Endodermal cell (in vitro differentiated cells): ENCODE measurements at regions not wholly inside any gene's neighbourhood (a gene's known extent, or its start where the extent isn't known, plus 50 kb on each side); places are given as distances from the start of the nearest gene placed in this dataset.

Experiments
- DNase-seq: peaks from one replicate; pipeline ENCODE4 v3.0.0-alpha.2; 2017
- H3K27ac ChIP-seq: 2 replicates; pipeline ENCODE4 v1.5.1; 2013; ENCODE audit warnings: mild to moderate bottlenecking, low read depth, low read length, moderate library complexity
- H3K27me3 ChIP-seq: 2 replicates; pipeline ENCODE4 v1.6.1; 2013; ENCODE audit warnings: mild to moderate bottlenecking, low read length, moderate library complexity; ENCODE audit not compliant: insufficient read depth, control insufficient read depth, poor library complexity, severe bottlenecking
- H3K36me3 ChIP-seq: 2 replicates; pipeline ENCODE4 v1.7.0; 2013; ENCODE audit warnings: mild to moderate bottlenecking, low read length, moderate library complexity; ENCODE audit not compliant: control insufficient read depth, insufficient read depth
- H3K4me1 ChIP-seq: one replicate; pipeline ENCODE4 v1.7.0; 2013; ENCODE audit warnings: low read length; ENCODE audit not compliant: control insufficient read depth, insufficient read depth
- H3K4me3 ChIP-seq: 2 replicates; pipeline ENCODE4 v1.5.1; 2013; ENCODE audit warnings: mild to moderate bottlenecking, low read length, moderate library complexity
- H3K9ac ChIP-seq: 2 replicates; pipeline ENCODE4 v1.6.1; 2013; ENCODE audit warnings: mild to moderate bottlenecking, low read length, moderate library complexity; ENCODE audit not compliant: poor library complexity, severe bottlenecking; ENCODE audit errors: extremely low read depth
- H3K9me3 ChIP-seq: 2 replicates; pipeline ENCODE4 v1.6.1; 2013; ENCODE audit warnings: mild to moderate bottlenecking, low read length, moderate library complexity; ENCODE audit not compliant: control insufficient read depth
- H3K27ac Mint-ChIP-seq: 2 replicates; pipeline ENCODE4 v1.8.0; 2020; ENCODE audit warnings: mixed read lengths
- H3K27me3 Mint-ChIP-seq: 2 replicates; pipeline ENCODE4 v1.8.0; 2021; ENCODE audit warnings: mild to moderate bottlenecking, mixed read lengths; ENCODE audit not compliant: insufficient read depth
- H3K36me3 Mint-ChIP-seq: 2 replicates; pipeline ENCODE4 v1.8.0; 2020; ENCODE audit warnings: low read depth, mixed read lengths
- H3K4me1 Mint-ChIP-seq: 2 replicates; pipeline ENCODE4 v1.8.0; 2020; ENCODE audit warnings: mixed read lengths
- H3K4me3 Mint-ChIP-seq: 2 replicates; pipeline ENCODE4 v1.8.0; 2020; ENCODE audit warnings: mild to moderate bottlenecking, moderate library complexity, mixed read lengths
- H3K9me3 Mint-ChIP-seq: 2 replicates; pipeline ENCODE4 v1.8.0; 2020; ENCODE audit warnings: mild to moderate bottlenecking, mixed read lengths
- CTCF ChIP-seq: fragments of 200-600 bp; sonication (generic); conservative IDR thresholded peaks from 2 replicates; pipeline ENCODE4 v1.5.0; 2021; ENCODE audit warnings: antibody characterized with exemption, mild to moderate bottlenecking
- WGBS, 2 experiments: methylation state at CpG; one replicate each; pipeline versions ENCODE4 v1.1.5 to v1.1.7; 2013; ENCODE audit warnings: missing lambda C conversion rate in 2 of 2, mixed read lengths in 1 of 2; ENCODE audit not compliant: insufficient coverage in 1 of 2, insufficient read length in 1 of 2; 5-methylcytosine and 5-hydroxymethylcytosine counted together

GRCh38 chr15:37550360-37551024 lies 383.9 kb upstream of the TMCO5A start:
- Histone ChIP-seq H3K36me3 (no peaks in the 10 kb centered on the region), H3K27me3 (no peaks in the 10 kb centered on the region), H3K27ac (no peak overlapping the region), H3K4me1 (no peaks in the 10 kb centered on the region), H3K9ac (no peak overlapping the region), H3K9me3 (no peaks in the 10 kb centered on the region), H3K4me3 (no peak overlapping the region)
- no peaks in the 10 kb centered on the region for H3K4me1 Mint-ChIP-seq
- H3K9me3 Mint-ChIP-seq, result peaks cover 5% of the 10 kb centered on the region
- WGBS, 2 experiments, result 85 to 98% methylated on average over 6 to 17 of the region's 17 CpGs
- peak; percentile 65 for DNase-seq
- H3K4me3 Mint-ChIP-seq, result no peak overlapping the region
- no peak for TF ChIP-seq CTCF
- H3K36me3 Mint-ChIP-seq, result no peaks in the 10 kb centered on the region
- peaks cover 2% of the 10 kb centered on the region for H3K27me3 Mint-ChIP-seq
- no peak overlapping the region for H3K27ac Mint-ChIP-seq

- Histone ChIP-seq H3K36me3 (no peaks in the 10 kb centered on the region), H3K4me1 (no peaks in the 10 kb centered on the region), H3K27ac (no peak overlapping the region), H3K27me3 (no peaks in the 10 kb centered on the region), H3K9ac (no peak overlapping the region), H3K9me3 (no peaks in the 10 kb centered on the region), H3K4me3 (no peak overlapping the region)
- no peak for TF ChIP-seq CTCF
- WGBS, 2 experiments, result no CpG with 5 or more reads among the region's 2 CpGs
- DNase-seq, result no peak
- no peaks in the 10 kb centered on the region for H3K36me3 Mint-ChIP-seq
- no peaks in the 10 kb centered on the region for H3K27me3 Mint-ChIP-seq
- no peaks in the 10 kb centered on the region for H3K9me3 Mint-ChIP-seq
- peaks cover 2% of the 10 kb centered on the region for H3K4me1 Mint-ChIP-seq
- H3K4me3 Mint-ChIP-seq, result no peak overlapping the region
- no peak overlapping the region for H3K27ac Mint-ChIP-seq
Measured at GRCh38 chr15:37572401-37572800, 362.0 kb upstream of the TMCO5A start.

DNA sequence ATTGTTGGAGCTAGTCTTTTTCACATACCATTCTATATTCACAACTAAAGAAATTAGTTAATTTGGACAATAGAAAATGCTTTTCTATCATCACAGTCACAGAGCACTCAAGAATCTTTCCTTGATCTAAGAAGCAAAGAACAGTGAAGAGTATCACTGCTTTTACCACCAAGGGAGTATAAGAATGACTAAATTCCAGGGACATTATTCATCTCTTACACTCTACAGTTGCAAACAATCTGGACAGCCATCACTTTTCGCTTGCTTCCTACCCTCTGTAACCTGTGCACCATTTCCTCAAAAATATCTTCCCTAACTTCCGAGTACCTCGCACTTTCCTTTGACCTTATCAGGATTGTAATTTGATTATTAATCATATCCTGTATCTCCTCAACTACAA lies 359.5 kb upstream of the TMCO5A start:
- no peak overlapping the region for H3K4me3 Mint-ChIP-seq
- H3K27me3 ChIP-seq, result no peaks in the 10 kb centered on the region
- WGBS, 2 experiments, result 91 to 98% methylated on average over 3 of the region's 3 CpGs

More for the DNA sequence above, 359.5 kb upstream of the TMCO5A start:
- Mint-ChIP-seq H3K4me1 (peaks cover 6% of the 10 kb centered on the region), H3K27ac (no peak overlapping the region), H3K27me3 (no peaks in the 10 kb centered on the region), H3K9me3 (no peaks in the 10 kb centered on the region), H3K36me3 (no peaks in the 10 kb centered on the region)
- Histone ChIP-seq H3K9me3 (no peaks in the 10 kb centered on the region), H3K4me3 (no peak overlapping the region), H3K36me3 (no peaks in the 10 kb centered on the region), H3K9ac (no peak overlapping the region), H3K27ac (no peak overlapping the region), H3K4me1 (no peaks in the 10 kb centered on the region)
- no peak for DNase-seq
- no peak for TF ChIP-seq CTCF
